ENCODE measurements at regions not wholly inside any gene's neighbourhood (a gene's known extent, or its start where the extent isn't known, plus 50 kb on each side); places are given as distances from the start of the nearest gene placed in this dataset.

GRCh38 chr2:144988591-144988990 is 468.7 kb upstream of the ZEB2 start:
- no peak for DNase-seq (ENCODE audit: low read depth)
- TF ChIP-seq, protein P1, sequence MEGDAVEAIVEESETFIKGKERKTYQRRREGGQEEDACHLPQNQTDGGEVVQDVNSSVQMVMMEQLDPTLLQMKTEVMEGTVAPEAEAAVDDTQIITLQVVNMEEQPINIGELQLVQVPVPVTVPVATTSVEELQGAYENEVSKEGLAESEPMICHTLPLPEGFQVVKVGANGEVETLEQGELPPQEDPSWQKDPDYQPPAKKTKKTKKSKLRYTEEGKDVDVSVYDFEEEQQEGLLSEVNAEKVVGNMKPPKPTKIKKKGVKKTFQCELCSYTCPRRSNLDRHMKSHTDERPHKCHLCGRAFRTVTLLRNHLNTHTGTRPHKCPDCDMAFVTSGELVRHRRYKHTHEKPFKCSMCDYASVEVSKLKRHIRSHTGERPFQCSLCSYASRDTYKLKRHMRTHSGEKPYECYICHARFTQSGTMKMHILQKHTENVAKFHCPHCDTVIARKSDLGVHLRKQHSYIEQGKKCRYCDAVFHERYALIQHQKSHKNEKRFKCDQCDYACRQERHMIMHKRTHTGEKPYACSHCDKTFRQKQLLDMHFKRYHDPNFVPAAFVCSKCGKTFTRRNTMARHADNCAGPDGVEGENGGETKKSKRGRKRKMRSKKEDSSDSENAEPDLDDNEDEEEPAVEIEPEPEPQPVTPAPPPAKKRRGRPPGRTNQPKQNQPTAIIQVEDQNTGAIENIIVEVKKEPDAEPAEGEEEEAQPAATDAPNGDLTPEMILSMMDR (conservative IDR thresholded peaks at IDR 0.05; ENCODE audit: low read depth, low read length) = no peak
- no peak overlapping the region for H3K4me3 ChIP-seq (ENCODE audit: low read depth, low read length)

- TF ChIP-seq, protein P1 (conservative IDR thresholded peaks at IDR 0.05; ENCODE audit: low read depth, low read length) = no peak
- no peak for DNase-seq (ENCODE audit: low read depth)
- H3K4me3 ChIP-seq (ENCODE audit: low read depth, low read length) = no peak overlapping the region
Measured at GRCh38 chr2:144986691-144987090, 466.8 kb upstream of the ZEB2 start.

DNA sequence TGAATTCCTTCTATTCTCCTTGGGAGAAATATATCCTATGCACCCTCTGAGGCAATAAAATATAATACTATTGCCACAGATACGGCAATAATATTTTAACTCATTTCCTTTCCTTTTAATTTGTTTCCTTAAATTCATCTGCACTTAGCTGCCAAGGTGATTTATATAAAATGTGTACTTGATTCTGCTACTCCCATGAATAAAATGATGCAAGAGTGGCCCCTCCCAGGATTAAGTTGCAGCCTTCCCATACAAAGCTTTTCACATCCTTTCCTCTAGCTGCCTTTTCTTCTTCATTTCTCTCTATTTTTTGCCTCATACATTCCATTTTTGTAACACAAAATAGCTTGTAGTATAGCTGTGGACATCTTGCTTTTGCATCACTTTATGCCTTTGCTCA is 464.1 kb upstream of the ZEB2 start:
- TF ChIP-seq, protein P1 (conservative IDR thresholded peaks at IDR 0.05; ENCODE audit: low read depth, low read length) = no peak
- H3K4me3 ChIP-seq (ENCODE audit: low read depth, low read length) = no peak overlapping the region

GRCh38 chr2:144983107-144983506 is 463.2 kb upstream of the ZEB2 start:
- no peak for DNase-seq (ENCODE audit: low read depth)
- TF ChIP-seq, protein P1 (conservative IDR thresholded peaks at IDR 0.05; ENCODE audit: low read depth, low read length) = no peak
- H3K4me3 ChIP-seq (ENCODE audit: low read depth, low read length) = no peak overlapping the region

More for the DNA sequence above, 464.1 kb upstream of the ZEB2 start:
- DNase-seq (ENCODE audit: low read depth) = no peak

DNA sequence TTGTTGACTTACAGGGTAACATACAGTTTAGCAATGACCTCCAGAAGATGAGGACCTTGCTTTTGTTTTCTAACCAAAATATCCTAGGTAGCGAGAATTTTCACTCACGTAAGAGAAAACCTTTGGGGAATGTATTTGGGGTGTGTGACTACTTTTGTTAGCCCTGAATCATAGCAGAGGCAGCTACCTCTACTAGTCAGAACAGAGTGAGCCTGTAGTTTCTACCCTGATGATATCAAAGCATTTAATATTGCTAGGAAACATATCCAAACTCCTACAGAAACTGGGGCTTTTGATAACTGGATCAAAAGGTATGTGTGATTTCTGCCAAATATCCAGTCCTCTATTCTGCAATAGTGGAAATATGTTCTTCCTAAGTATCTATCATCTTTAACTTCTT is 462.6 kb upstream of the ZEB2 start:
- no peak for DNase-seq (ENCODE audit: low read depth)
- H3K4me3 ChIP-seq (ENCODE audit: low read depth, low read length) = no peak overlapping the region

DNA sequence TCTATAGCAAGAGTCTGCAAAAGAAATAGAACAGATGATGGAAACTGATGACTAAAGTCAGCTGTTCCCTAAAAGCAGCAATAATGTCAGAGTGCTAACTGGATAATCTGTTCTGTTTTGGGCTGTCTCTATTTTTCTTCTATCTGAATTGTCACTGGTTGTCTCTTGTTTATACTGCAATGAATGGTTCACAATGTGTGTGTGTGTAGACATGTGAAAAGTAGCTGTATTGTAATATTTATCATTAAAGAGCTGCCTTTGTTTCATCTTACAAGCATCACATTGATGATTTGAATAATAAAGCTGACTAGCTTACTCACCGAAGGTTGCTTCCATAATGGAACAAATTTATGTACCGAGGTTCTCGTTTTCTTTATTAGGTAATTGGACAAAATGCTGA is 456.0 kb upstream of the ZEB2 start:
- DNase-seq (ENCODE audit: low read depth) = no peak
- H3K4me3 ChIP-seq (ENCODE audit: low read depth, low read length) = no peak overlapping the region
- TF ChIP-seq, protein P1 (conservative IDR thresholded peaks at IDR 0.05; ENCODE audit: low read depth, low read length) = no peak

More for the DNA sequence above, 462.6 kb upstream of the ZEB2 start:
- TF ChIP-seq, protein P1 (conservative IDR thresholded peaks at IDR 0.05; ENCODE audit: low read depth, low read length) = no peak

- TF ChIP-seq, protein P1 (conservative IDR thresholded peaks at IDR 0.05; ENCODE audit: low read depth, low read length) = no peak
- DNase-seq (ENCODE audit: low read depth) = no peak
- no peak overlapping the region for H3K4me3 ChIP-seq (ENCODE audit: low read depth, low read length)
Measured at GRCh38 chr2:144972676-144973075, 452.8 kb upstream of the ZEB2 start.
